Muscle of arm (tissue), 1 donor: ENCODE measurements at regions not wholly inside any gene's neighbourhood (a gene's known extent, or its start where the extent isn't known, plus 50 kb on each side); places are given as distances from the start of the nearest gene placed in this dataset.
"Not testable (repeated sequence)": the region's sequence is repeated elsewhere in the genome, so short reads cannot be mapped to it uniquely, and the experiment has no call there.

ENCODE experiments used
- DNase-seq: peaks from one replicate; pipeline ENCODE4 v3.0.0-alpha.2; 2013

GRCh38 chr3:65173841-65174240 is 486.0 kb upstream of the ADAMTS9 start:
- no peak for DNase-seq

GRCh38 chr3:65172209-65172608 is 484.4 kb upstream of the ADAMTS9 start:
- DNase-seq, result no peak

- peak; percentile 84 for DNase-seq
Measured at GRCh38 chr3:65170390-65171042, 482.7 kb upstream of the ADAMTS9 start.

- no peak for DNase-seq
Measured at GRCh38 chr3:65169961-65170360, 482.2 kb upstream of the ADAMTS9 start.

- DNase-seq, result no peak
Measured at GRCh38 chr3:65168547-65168946, 480.7 kb upstream of the ADAMTS9 start.

GRCh38 chr3:65166531-65166930 is 478.7 kb upstream of the ADAMTS9 start:
- DNase-seq, result no peak

- no peak for DNase-seq
Measured at GRCh38 chr3:65158023-65158422, 470.2 kb upstream of the ADAMTS9 start.

GRCh38 chr3:65153850-65154512 is 466.2 kb upstream of the ADAMTS9 start:
- DNase-seq, result no peak

- DNase-seq, result no peak
Measured at GRCh38 chr3:65151666-65152065, 463.9 kb upstream of the ADAMTS9 start.

GRCh38 chr3:65149877-65150276 is 462.1 kb upstream of the ADAMTS9 start:
- no peak for DNase-seq

- no peak for DNase-seq
Measured at GRCh38 chr3:65148687-65149086, 460.9 kb upstream of the ADAMTS9 start.

GRCh38 chr3:65146179-65146578 is 458.4 kb upstream of the ADAMTS9 start:
- no peak for DNase-seq

GRCh38 chr3:65145680-65146079 is 457.9 kb upstream of the ADAMTS9 start:
- no peak for DNase-seq

GRCh38 chr3:65144791-65145351 is 457.1 kb upstream of the ADAMTS9 start:
- DNase-seq, result no peak

GRCh38 chr3:65142456-65142855 is 454.7 kb upstream of the ADAMTS9 start:
- DNase-seq, result no peak

GRCh38 chr3:65138556-65138955 is 450.8 kb upstream of the ADAMTS9 start:
- DNase-seq, result no peak

- DNase-seq, result not testable (repeated sequence)
Measured at GRCh38 chr3:65133752-65134151, 446.0 kb upstream of the ADAMTS9 start.

GRCh38 chr3:65130782-65131181 is 443.0 kb upstream of the ADAMTS9 start:
- DNase-seq, result no peak

GRCh38 chr3:65128346-65128745 is 440.5 kb upstream of the ADAMTS9 start:
- no peak for DNase-seq

- DNase-seq, result no peak
Measured at GRCh38 chr3:65126527-65127410, 439.0 kb upstream of the ADAMTS9 start.

- DNase-seq, result not testable (repeated sequence)
Measured at GRCh38 chr3:65120156-65120555, 432.4 kb upstream of the ADAMTS9 start.

GRCh38 chr3:65118912-65119499 is 431.2 kb upstream of the ADAMTS9 start:
- no peak for DNase-seq
